HG02852 (cell line): ENCODE measurements at regions not wholly inside any gene's neighbourhood (a gene's known extent, or its start where the extent isn't known, plus 50 kb on each side); places are given as distances from the start of the nearest gene placed in this dataset.

Experiments used
- ATAC-seq: cut with Tn5 transposase; IDR thresholded peaks from one replicate; pipeline ENCODE4 v1.9.1; 2021; ENCODE audit warnings: mild to moderate bottlenecking, moderate library complexity; ENCODE audit not compliant: unreplicated experiment

GRCh38 chr16:59941594-59941993, 1207.5 kb upstream of the GOT2 start:
- no peak for ATAC-seq

- ATAC-seq = no peak
Observed at GRCh38 chr16:59920054-59920453, 1185.9 kb upstream of the GOT2 start.

- no peak for ATAC-seq
Observed at GRCh38 chr16:59913666-59914065, 1179.5 kb upstream of the GOT2 start.

- no peak for ATAC-seq
Observed at GRCh38 chr16:59909262-59909661, 1175.1 kb upstream of the GOT2 start.

GRCh38 chr16:59907611-59908010, 1173.5 kb upstream of the GOT2 start:
- no peak for ATAC-seq

GRCh38 chr16:59905606-59906005, 1171.5 kb upstream of the GOT2 start:
- ATAC-seq = no peak

- no peak for ATAC-seq
Observed at GRCh38 chr16:59905131-59905530, 1171.0 kb upstream of the GOT2 start.

GRCh38 chr16:59899940-59900339, 1165.8 kb upstream of the GOT2 start:
- ATAC-seq = no peak

GRCh38 chr16:59892376-59892775, 1158.3 kb upstream of the GOT2 start:
- ATAC-seq = no peak

GRCh38 chr16:59887856-59888255, 1153.7 kb upstream of the GOT2 start:
- no peak for ATAC-seq

- no peak for ATAC-seq
Observed at GRCh38 chr16:59886021-59886420, 1151.9 kb upstream of the GOT2 start.

- no peak for ATAC-seq
Observed at GRCh38 chr16:59881376-59881775, 1147.3 kb upstream of the GOT2 start.

GRCh38 chr16:59880611-59881010, 1146.5 kb upstream of the GOT2 start:
- no peak for ATAC-seq

- ATAC-seq = no peak
Observed at GRCh38 chr16:59878999-59879398, 1144.9 kb upstream of the GOT2 start.

- no peak for ATAC-seq
Observed at GRCh38 chr16:59878479-59878878, 1144.4 kb upstream of the GOT2 start.

- ATAC-seq = no peak
Observed at GRCh38 chr16:59864981-59865666, 1131.0 kb upstream of the GOT2 start.

GRCh38 chr16:59859676-59860402, 1125.7 kb upstream of the GOT2 start:
- ATAC-seq = no peak

GRCh38 chr16:59854846-59855439, 1120.8 kb upstream of the GOT2 start:
- ATAC-seq = no peak

GRCh38 chr16:59849716-59850115, 1115.6 kb upstream of the GOT2 start:
- no peak for ATAC-seq

GRCh38 chr16:59848296-59848695, 1114.2 kb upstream of the GOT2 start:
- ATAC-seq = no peak

- ATAC-seq = no peak
Observed at GRCh38 chr16:59840169-59840568, 1106.1 kb upstream of the GOT2 start.

- ATAC-seq = no peak
Observed at GRCh38 chr16:59826767-59827166, 1092.7 kb upstream of the GOT2 start.
